K562 (cell line): ENCODE measurements at regions not wholly inside any gene's neighbourhood (a gene's known extent, or its start where the extent isn't known, plus 50 kb on each side); places are given as distances from the start of the nearest gene placed in this dataset.

Source experiments
- CHCHD3 ChIP-seq: fragments of 250-450 bp; sonication (Bioruptor Pico); IDR thresholded peaks from 2 replicates; pipeline ENCODE4 v2.1.2; 2022; ENCODE audit warnings: mild to moderate bottlenecking
- CTCF ChIP-seq, 3 experiments: IDR thresholded peaks in 2 of 3; conservative IDR thresholded peaks in 1 of 3; 2 replicates each; pipeline ENCODE4 v1.5.1; 2011 to 2012; ENCODE audit warnings: low read length in 3 of 3, mild to moderate bottlenecking in 3 of 3, control low read depth in 2 of 3, improper control_type of control experiment in 1 of 3, inconsistent platforms in 1 of 3, low read depth in 1 of 3, mixed read lengths in 1 of 3, moderate library complexity in 1 of 3; ENCODE audit not compliant: insufficient read depth in 2 of 3
- JUND ChIP-seq, 2 experiments: IDR thresholded peaks; 2 replicates in 1 of 2; 3 replicates in 1 of 2; pipeline ENCODE4 v1.6.1; 2011; ENCODE audit warnings: borderline replicate concordance in 2 of 2, low read depth in 2 of 2, low read length in 2 of 2, improper control_type of control experiment in 1 of 2, missing biosample characterization in 1 of 2, missing genetic modification characterization in 1 of 2, missing genetic modification reagents in 1 of 2
- POLR2A ChIP-seq: fragments of 450-650 bp; conservative IDR thresholded peaks from 2 replicates; pipeline ENCODE4 v1.6.1; 2016
- POLR2AphosphoS5 ChIP-seq: IDR thresholded peaks from 2 replicates; pipeline ENCODE4 v1.6.1; 2011; ENCODE audit warnings: mild to moderate bottlenecking, low read depth, low read length, moderate library complexity; ENCODE audit not compliant: control insufficient read depth, insufficient read depth
- SMAD2 ChIP-seq: fragments of 150-350 bp; IDR thresholded peaks from 2 replicates; pipeline ENCODE4 v1.6.1; 2014; ENCODE audit warnings: low read depth, mild to moderate bottlenecking, low read length
- STAG1 ChIP-seq: sonication (generic); formaldehyde crosslinking; IDR thresholded peaks from 2 replicates; pipeline ENCODE4 v1.5.0; 2020; ENCODE audit warnings: missing genetic modification reagents, borderline replicate concordance
- ZBTB33 ChIP-seq: sonication (generic); formaldehyde crosslinking; IDR thresholded peaks from 2 replicates; pipeline ENCODE4 v1.8.1; 2023; ENCODE audit warnings: mild to moderate bottlenecking, missing genetic modification reagents
- ZNF174 ChIP-seq: fragments of 250-450 bp; sonication (Bioruptor Pico); IDR thresholded peaks from 2 replicates; pipeline ENCODE4 v1.4.0; 2020; ENCODE audit warnings: mild to moderate bottlenecking
- ZNF263 ChIP-seq: sonication (generic); formaldehyde crosslinking; IDR thresholded peaks from 2 replicates; pipeline ENCODE4 v1.8.0; 2022; ENCODE audit warnings: mild to moderate bottlenecking, missing genetic modification reagents, borderline replicate concordance
- TF ChIP-seq, protein P1 (sequence below): fragments of 450-650 bp; formaldehyde crosslinking; conservative IDR thresholded peaks from 2 replicates; pipeline ENCODE4 v1.4.0; 2022; ENCODE audit warnings: mild to moderate bottlenecking, missing genetic modification characterization

DNA sequence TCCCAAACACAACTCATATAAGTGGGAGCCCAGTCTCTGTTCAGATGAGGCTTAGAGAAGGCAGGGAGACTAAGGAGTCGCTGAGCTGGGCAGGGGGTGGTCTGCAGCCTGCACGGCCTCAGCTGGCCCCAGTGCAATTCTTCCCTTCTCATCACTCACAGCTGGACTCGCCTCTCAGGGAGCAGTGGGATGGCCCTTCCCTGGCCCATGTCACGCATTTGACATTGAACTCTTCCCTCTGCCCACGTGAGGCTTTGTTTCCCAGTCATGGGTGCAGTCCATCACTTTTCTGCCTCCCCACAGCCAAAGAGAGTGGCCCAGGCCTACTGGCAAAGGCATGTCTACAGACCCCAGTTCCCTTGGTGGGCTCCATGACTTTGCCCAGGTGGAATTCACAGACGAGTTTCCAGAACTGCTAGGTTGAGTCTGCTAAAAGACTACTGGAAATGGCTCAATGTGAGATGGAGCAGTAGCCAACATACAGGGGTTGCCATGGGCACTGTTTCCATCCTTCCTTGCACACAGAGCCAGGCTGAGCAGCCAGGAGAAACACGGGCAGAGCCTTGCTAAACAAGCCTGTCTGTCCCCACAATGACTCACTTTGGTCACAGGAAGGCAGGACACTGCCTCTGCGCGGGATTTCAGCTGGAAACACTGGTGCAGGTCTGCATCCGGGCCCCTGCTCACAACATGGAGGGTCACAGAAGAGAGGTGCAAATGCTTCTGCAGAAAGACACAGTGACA, 90.1 kb downstream of the OAT start:
- TF ChIP-seq SMAD2 (no peak), POLR2A (no peak), CTCF (IDR thresholded peaks at IDR 0.05 in 2 of 3, conservative IDR thresholded peaks at IDR 0.05 in 1 of 3; ENCODE audit: insufficient read depth in 2 of 3, low read depth in 1 of 3, low read length in 3 of 3) (no peak), STAG1 (CRISPR knock-in tag) (no peak), POLR2AphosphoS5 (no peak), ZNF263 (CRISPR knock-in tag) (no peak), ZNF174 (CRISPR knock-in tag) (no peak), CHCHD3 (CRISPR knock-in tag) (no peak), ZBTB33 (CRISPR knock-in tag) (no peak), JUND (IDR thresholded peaks at IDR 0.05; ENCODE audit: borderline replicate concordance, low read depth, low read length) (no peak), JUND (tag; IDR thresholded peaks at IDR 0.05; ENCODE audit: borderline replicate concordance, low read depth, low read length) (no peak)
- TF ChIP-seq, protein P1, sequence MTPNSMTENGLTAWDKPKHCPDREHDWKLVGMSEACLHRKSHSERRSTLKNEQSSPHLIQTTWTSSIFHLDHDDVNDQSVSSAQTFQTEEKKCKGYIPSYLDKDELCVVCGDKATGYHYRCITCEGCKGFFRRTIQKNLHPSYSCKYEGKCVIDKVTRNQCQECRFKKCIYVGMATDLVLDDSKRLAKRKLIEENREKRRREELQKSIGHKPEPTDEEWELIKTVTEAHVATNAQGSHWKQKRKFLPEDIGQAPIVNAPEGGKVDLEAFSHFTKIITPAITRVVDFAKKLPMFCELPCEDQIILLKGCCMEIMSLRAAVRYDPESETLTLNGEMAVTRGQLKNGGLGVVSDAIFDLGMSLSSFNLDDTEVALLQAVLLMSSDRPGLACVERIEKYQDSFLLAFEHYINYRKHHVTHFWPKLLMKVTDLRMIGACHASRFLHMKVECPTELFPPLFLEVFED: no peak
